HG03103 (cell line): ENCODE measurements at regions not wholly inside any gene's neighbourhood (a gene's known extent, or its start where the extent isn't known, plus 50 kb on each side); places are given as distances from the start of the nearest gene placed in this dataset.
"Not testable (repeated sequence)": the region's sequence is repeated elsewhere in the genome, so short reads cannot be mapped to it uniquely, and the experiment has no call there.

Experiments used
- ATAC-seq: cut with Tn5 transposase; IDR thresholded peaks from one replicate; pipeline ENCODE4 v1.9.1; 2021; ENCODE audit warnings: low read depth; ENCODE audit not compliant: unreplicated experiment

GRCh38 chr12:78269620-78270019 is 438.9 kb downstream of the NAV3 start:
- no peak for ATAC-seq

- no peak for ATAC-seq
Observed at GRCh38 chr12:78271546-78271945, 440.9 kb downstream of the NAV3 start.

- ATAC-seq, result no peak
Observed at GRCh38 chr12:78275886-78276285, 445.2 kb downstream of the NAV3 start.

GRCh38 chr12:78278706-78279190 is 448.1 kb downstream of the NAV3 start:
- no peak for ATAC-seq

GRCh38 chr12:78279567-78279966 is 448.9 kb downstream of the NAV3 start:
- no peak for ATAC-seq

- not testable (repeated sequence) for ATAC-seq
Observed at GRCh38 chr12:78281102-78281501, 450.4 kb downstream of the NAV3 start.

GRCh38 chr12:78284417-78284816 is 453.7 kb downstream of the NAV3 start:
- ATAC-seq, result no peak

- ATAC-seq, result no peak
Observed at GRCh38 chr12:78290606-78291345, 460.1 kb downstream of the NAV3 start.

- ATAC-seq, result no peak
Observed at GRCh38 chr12:78293059-78293686, 462.5 kb downstream of the NAV3 start.

GRCh38 chr12:78301282-78301681 is 470.6 kb downstream of the NAV3 start:
- not testable (repeated sequence) for ATAC-seq

GRCh38 chr12:78305808-78306207 is 475.1 kb downstream of the NAV3 start:
- no peak for ATAC-seq

- no peak for ATAC-seq
Observed at GRCh38 chr12:78306236-78306635, 475.5 kb downstream of the NAV3 start.

- ATAC-seq, result no peak
Observed at GRCh38 chr12:78308701-78309100, 478.0 kb downstream of the NAV3 start.

GRCh38 chr12:78315028-78315427 is 484.3 kb downstream of the NAV3 start:
- ATAC-seq, result no peak

GRCh38 chr12:78316136-78316535 is 485.4 kb downstream of the NAV3 start:
- ATAC-seq, result no peak

- no peak for ATAC-seq
Observed at GRCh38 chr12:78316631-78317468, 486.2 kb downstream of the NAV3 start.

- no peak for ATAC-seq
Observed at GRCh38 chr12:78321696-78322095, 491.0 kb downstream of the NAV3 start.

- ATAC-seq, result no peak
Observed at GRCh38 chr12:78323226-78323625, 492.5 kb downstream of the NAV3 start.

GRCh38 chr12:78324234-78324633 is 493.5 kb downstream of the NAV3 start:
- no peak for ATAC-seq

- ATAC-seq, result no peak
Observed at GRCh38 chr12:78328524-78328923, 497.8 kb downstream of the NAV3 start.

- no peak for ATAC-seq
Observed at GRCh38 chr12:78330131-78330530, 499.4 kb downstream of the NAV3 start.
